Upper lobe of left lung (tissue), 6 donors: ENCODE measurements at regions not wholly inside any gene's neighbourhood (a gene's known extent, or its start where the extent isn't known, plus 50 kb on each side); places are given as distances from the start of the nearest gene placed in this dataset.

ENCODE experiments used
- ATAC-seq, 2 donors: fragments of 200-7000 bp; cut with Tn5 transposase; one replicate each; pipeline ENCODE4 v1.9.1; 2022; ENCODE audit warnings: mild to moderate bottlenecking in 2 of 2, moderate library complexity in 2 of 2; ENCODE audit not compliant: low FRiP score in 2 of 2
- DNase-seq, 2 donors: peaks; one replicate each; pipeline ENCODE4 v3.0.0-alpha.2; 2019 to 2020
- H3K27ac ChIP-seq, 4 donors: fragments of 200-600 bp; sonication (generic); one replicate each; pipeline ENCODE4 v1.5.1; 2016 to 2019
- H3K27me3 ChIP-seq, 4 donors: fragments of 200-600 bp; sonication (generic); one replicate each; pipeline ENCODE4 v1.5.1; 2017 to 2019
- H3K36me3 ChIP-seq, 4 donors: fragments of 200-600 bp; sonication (generic); one replicate each; pipeline ENCODE4 v1.5.1; 2016 to 2019
- H3K4me1 ChIP-seq, 4 donors: fragments of 200-600 bp; sonication (generic); one replicate each; pipeline ENCODE4 v1.5.1; 2018 to 2019
- H3K4me3 ChIP-seq, 4 donors: fragments of 200-600 bp; sonication (generic); one replicate each; pipeline ENCODE4 v1.5.1; 2017 to 2019; ENCODE audit warnings: mild to moderate bottlenecking in 2 of 4, moderate library complexity in 1 of 4
- H3K9me3 ChIP-seq, 4 donors: fragments of 200-600 bp; sonication (generic); one replicate each; pipeline ENCODE4 v1.5.1; 2018 to 2019
- CTCF ChIP-seq, 6 experiments: fragments of 450-650 bp in 4 of 6; fragments of 200-600 bp in 2 of 6; sonication (generic) in 2 of 6; IDR thresholded peaks; one replicate each; pipeline ENCODE4 v1.5.1; 2016 to 2019; ENCODE audit warnings: antibody characterized with exemption in 6 of 6
- EP300 ChIP-seq, 4 donors: sonication (generic); formaldehyde crosslinking; IDR thresholded peaks; one replicate each; pipeline ENCODE4 v1.5.1; 2017; ENCODE audit warnings: antibody characterized with exemption in 4 of 4, control low read depth in 2 of 4
- POLR2A ChIP-seq, 4 donors: fragments of 450-650 bp; IDR thresholded peaks; one replicate each; pipeline ENCODE4 v1.5.1; 2016 to 2017; ENCODE audit warnings: antibody characterized with exemption in 4 of 4, mild to moderate bottlenecking in 2 of 4
- POLR2AphosphoS5 ChIP-seq, 2 donors: sonication (generic); formaldehyde crosslinking; IDR thresholded peaks; one replicate each; pipeline ENCODE4 v1.5.1; 2017; ENCODE audit warnings: antibody characterized with exemption in 2 of 2
- WGBS, 2 donors: methylation state at CpG; one replicate each; pipeline ENCODE4 v1.1.5; 2017 to 2018; 5-methylcytosine and 5-hydroxymethylcytosine counted together
- donor health status: DM: no; HTN: no; CAD: no; lungs with moderate emphysema.
- donor health status: DM: no; HTN: yes; CAD: no; lungs with severe emphysema.

- Histone ChIP-seq H3K4me3 (no peak overlapping the region), H3K27ac (peak overlapping the region; percentile 72 to 85 (median 79)), H3K36me3 (no peaks in the 10 kb centered on the region), H3K4me1 (peaks cover 10 to 40% (median 29%) of the 10 kb centered on the region in 4 donors), H3K9me3 (no peaks in the 10 kb centered on the region), H3K27me3 (no peaks in the 10 kb centered on the region)
- DNase-seq (peak; percentile 89 to 91), ATAC-seq (peak; percentile 76 to 92)
- TF ChIP-seq POLR2A (IDR thresholded peaks at IDR 0.05) (peak in 1 of 4 donors; percentile 40), CTCF (IDR thresholded peaks at IDR 0.05) (peak in 3 of 6 experiments; percentile 10 to 34 (median 25)), EP300 (IDR thresholded peaks at IDR 0.05) (no peak), POLR2AphosphoS5 (IDR thresholded peaks at IDR 0.05) (peak; percentile 31 to 55)
- WGBS, 2 donors: 55 to 67% methylated on average over 16 to 27 of the region's 27 CpGs
Measured at GRCh38 chr2:8544786-8545694, 136.8 kb upstream of the ID2 start.

GRCh38 chr2:8545695-8546611 is 135.9 kb upstream of the ID2 start:
- Histone ChIP-seq H3K4me1 (peaks cover 6 to 36% (median 20%) of the 10 kb centered on the region in 4 donors), H3K4me3 (no peak overlapping the region), H3K27me3 (no peaks in the 10 kb centered on the region), H3K9me3 (no peaks in the 10 kb centered on the region), H3K27ac (peak overlapping the region; percentile 7 to 81 (median 64)), H3K36me3 (no peaks in the 10 kb centered on the region)
- DNase-seq (no peak), ATAC-seq (no peak)
- no peak for TF ChIP-seq EP300 (IDR thresholded peaks at IDR 0.05)
- no peak for TF ChIP-seq CTCF (IDR thresholded peaks at IDR 0.05)
- no peak for TF ChIP-seq POLR2AphosphoS5 (IDR thresholded peaks at IDR 0.05)
- TF ChIP-seq POLR2A (IDR thresholded peaks at IDR 0.05): no peak
- 85 to 92% methylated on average over 26 to 30 of the region's 30 CpGs for WGBS, 2 donors

DNA sequence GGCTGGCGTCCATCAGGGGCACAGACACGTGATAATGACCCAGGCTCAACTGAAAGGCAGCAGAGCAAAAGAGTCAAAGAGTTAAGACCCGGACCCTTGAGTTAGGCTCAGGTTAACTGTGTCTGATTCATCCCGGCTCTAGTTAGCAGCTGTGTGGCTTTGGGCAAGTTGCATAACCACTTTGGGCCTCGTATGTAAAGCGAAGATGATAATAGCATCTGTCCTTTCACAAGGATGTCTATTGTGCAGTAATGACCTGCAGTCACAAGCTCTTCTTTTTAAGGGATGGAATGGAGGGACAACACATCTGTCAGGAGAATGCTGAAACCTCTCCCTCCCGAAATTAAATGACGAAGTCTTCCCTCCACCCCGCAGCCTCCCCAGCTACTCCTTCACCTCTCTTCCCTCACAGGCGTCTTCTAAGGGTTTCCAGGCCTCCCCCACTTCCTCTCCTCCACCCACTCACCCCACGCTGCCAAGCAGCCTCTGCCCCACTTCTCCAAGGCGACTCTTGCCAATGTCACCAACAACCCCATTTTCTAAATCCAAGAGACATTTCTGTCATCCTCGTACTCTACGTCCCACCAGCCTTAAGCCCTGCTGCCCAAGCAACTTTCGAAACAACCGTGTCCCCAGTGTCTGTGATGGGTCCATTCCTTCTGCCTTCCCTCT is 135.1 kb upstream of the ID2 start:
- Histone ChIP-seq H3K27me3 (no peaks in the 10 kb centered on the region), H3K36me3 (no peaks in the 10 kb centered on the region), H3K4me1 (peaks cover 6 to 36% (median 20%) of the 10 kb centered on the region in 4 donors), H3K27ac (peak overlapping the region in 2 of 4 donors; percentile 12 to 55), H3K4me3 (no peak overlapping the region), H3K9me3 (no peaks in the 10 kb centered on the region)
- WGBS, 2 donors: 67 to 77% methylated on average over 16 of the region's 16 CpGs
- DNase-seq (no peak), ATAC-seq (no peak)
- TF ChIP-seq POLR2AphosphoS5 (IDR thresholded peaks at IDR 0.05): peak in 1 of 2 donors; percentile 4
- no peak for TF ChIP-seq CTCF (IDR thresholded peaks at IDR 0.05)
- TF ChIP-seq POLR2A (IDR thresholded peaks at IDR 0.05): no peak
- no peak for TF ChIP-seq EP300 (IDR thresholded peaks at IDR 0.05)

DNA sequence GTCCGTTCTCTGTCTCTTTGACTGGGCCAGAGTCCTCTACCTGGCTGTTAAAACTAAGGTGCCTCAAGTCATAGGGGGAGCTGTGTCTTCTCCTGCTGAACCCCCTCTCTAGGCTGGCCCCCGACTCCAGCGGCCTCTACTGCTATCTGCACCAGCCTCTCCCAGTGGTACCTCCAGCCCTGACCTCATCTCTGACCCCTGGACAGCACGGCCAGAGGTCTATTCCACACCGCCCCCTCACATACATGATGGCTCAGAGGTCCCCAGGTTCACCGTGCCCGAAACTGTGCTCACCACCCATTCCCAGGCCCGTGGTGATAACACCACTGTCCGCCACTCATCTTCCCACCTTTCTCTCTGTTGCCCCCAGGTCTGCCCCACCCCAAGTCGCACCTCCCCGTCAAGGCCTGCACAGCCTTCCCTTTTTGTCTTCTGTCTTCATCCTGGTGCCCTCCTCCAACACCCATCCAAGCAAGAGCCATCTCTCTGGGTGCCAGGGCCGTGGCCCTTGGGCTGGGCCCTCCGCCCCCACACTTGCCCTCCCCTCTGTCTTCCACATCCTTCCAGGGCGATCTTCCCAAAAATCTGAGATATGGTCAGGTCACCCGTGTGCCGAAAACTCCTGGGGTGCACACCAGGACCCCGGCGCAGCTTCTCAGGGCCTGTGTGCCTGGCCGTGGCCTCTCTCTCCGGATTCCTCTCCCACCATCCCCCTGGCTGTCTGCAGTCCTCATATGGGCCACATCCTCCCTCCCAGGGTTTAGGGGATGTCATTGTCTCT is 134.4 kb upstream of the ID2 start:
- H3K36me3 ChIP-seq: no peaks in the 10 kb centered on the region
- TF ChIP-seq EP300 (IDR thresholded peaks at IDR 0.05) (no peak), POLR2A (IDR thresholded peaks at IDR 0.05) (no peak), POLR2AphosphoS5 (IDR thresholded peaks at IDR 0.05) (no peak), CTCF (IDR thresholded peaks at IDR 0.05) (no peak)
- no peaks in the 10 kb centered on the region for H3K9me3 ChIP-seq
- H3K4me1 ChIP-seq: peaks cover 6 to 36% (median 20%) of the 10 kb centered on the region in 4 donors
- no peak for ATAC-seq
- H3K27me3 ChIP-seq: no peaks in the 10 kb centered on the region
- 96% methylated on average over 20 of the region's 20 CpGs for WGBS, 2 donors
- no peak overlapping the region for H3K27ac ChIP-seq
- no peak for DNase-seq
- H3K4me3 ChIP-seq: no peak overlapping the region
